Heart right ventricle (tissue), 16 donors: ENCODE measurements at regions not wholly inside any gene's neighbourhood (a gene's known extent, or its start where the extent isn't known, plus 50 kb on each side); places are given as distances from the start of the nearest gene placed in this dataset.

ENCODE experiments used
- ATAC-seq, 8 donors: fragments of 200-7000 bp; cut with Tn5 transposase; one replicate each; pipeline ENCODE4 v1.9.1; 2020; ENCODE audit warnings: mild to moderate bottlenecking in 8 of 8, moderate library complexity in 8 of 8, moderate number of reproducible peaks in 1 of 8
- DNase-seq, 2 donors: peaks; one replicate each; pipeline ENCODE4 v3.0.0-alpha.2; 2020
- H3K27ac ChIP-seq, 10 donors: fragments of 200-600 bp; sonication (generic) in 2 of 10; one replicate each; pipeline versions ENCODE4 v1.5.0 to v1.8.0; 2020 to 2022; ENCODE audit warnings: mild to moderate bottlenecking in 3 of 10
- H3K27me3 ChIP-seq, 7 donors: fragments of 200-600 bp; one replicate each; pipeline ENCODE4 v1.8.0; 2021 to 2022; ENCODE audit warnings: mild to moderate bottlenecking in 2 of 7
- H3K36me3 ChIP-seq, 9 donors: fragments of 200-600 bp; sonication (generic) in 1 of 9; one replicate each; pipeline versions ENCODE4 v1.5.0 to v1.8.0; 2020 to 2022; ENCODE audit warnings: mild to moderate bottlenecking in 2 of 9
- H3K4me1 ChIP-seq, 9 donors: fragments of 200-600 bp; sonication (generic) in 1 of 9; one replicate each; pipeline versions ENCODE4 v1.5.0 to v1.8.0; 2020 to 2022; ENCODE audit warnings: mild to moderate bottlenecking in 4 of 9
- H3K4me3 ChIP-seq, 10 donors: fragments of 200-600 bp; sonication (generic) in 2 of 10; one replicate each; pipeline versions ENCODE4 v1.5.0 to v1.8.0; 2020 to 2022; ENCODE audit warnings: mild to moderate bottlenecking in 7 of 10, moderate library complexity in 2 of 10
- H3K9me3 ChIP-seq, 11 donors: fragments of 200-600 bp in 10 of 11; sonication (generic) in 2 of 11; one replicate each; pipeline versions ENCODE4 v1.5.0 to v1.8.0; 2013 to 2022; ENCODE audit warnings: mild to moderate bottlenecking in 2 of 11, control low read depth in 1 of 11, moderate library complexity in 1 of 11
- WGBS, 2 donors: extraction: QIAGEN DNeasy Blood & Tissue Kit; methylation state at CpG; one replicate each; pipeline ENCODE4 v1.1.7; 2013; ENCODE audit warnings: inconsistent platforms in 1 of 2; 5-methylcytosine and 5-hydroxymethylcytosine counted together
- intact Hi-C, 10 donors: fragments of 100-400 bp; cut with DNase I; formaldehyde crosslinking; loops; one replicate each; pipeline versions ENCODE4 v1.11.1 to v1.14.2; 2022
- TF ChIP-seq, protein P1 (sequence below), 9 donors: fragments of 200-600 bp; sonication (generic) in 2 of 9; IDR thresholded peaks; one replicate each; pipeline versions ENCODE4 v1.5.0 to v1.8.0; 2021 to 2022; ENCODE audit warnings: antibody characterized with exemption in 9 of 9, mild to moderate bottlenecking in 5 of 9, moderate library complexity in 1 of 9
- donor health status: Arrhythmogenic right ventricular cardiomyopathy.
- donor health status: ischemic (EF 13 %, LVEDD 7.1; RV severe dilation, severe dysfunction).
- donor health status: healthy with polysubstance abuse.
- donor health status: DM: no; HTN: yes; CAD: no.
- donor health status: DM: no; HTN: no; CAD: no.
- donor health status: ischemic (EF 25% LVEDD 6.9; RV normal size, moderate dysfunction).
- donor health status: ischemic (EF 25% LVEDD 5.7; RV mildly dilated, moderate dysfunction).
- donor health status: healthy.
- donor health status: DM: yes; HTN: yes; CAD: no.
- donor health status: Ischemic cardiomyopathy.
- donor health status: ischemic (EF 35%, LVEDD 5.7; RV mildly dilated, moderate dysfunction).
- donor health status: nonischemic (EF 11% LVEDD 7.7; RV severe dilation, severe dysfunction).
- donor health status: DM: yes; HTN: yes; CAD: no.
- donor health status: PGD.
- donor health status: ischemic (EF 29% LVEDD 5.4; RV normal size, mild dysfunction).
- donor health status: nonischemic (EF 23%, LVEDD 6.1; RV moderate dilation, normal function).

DNA sequence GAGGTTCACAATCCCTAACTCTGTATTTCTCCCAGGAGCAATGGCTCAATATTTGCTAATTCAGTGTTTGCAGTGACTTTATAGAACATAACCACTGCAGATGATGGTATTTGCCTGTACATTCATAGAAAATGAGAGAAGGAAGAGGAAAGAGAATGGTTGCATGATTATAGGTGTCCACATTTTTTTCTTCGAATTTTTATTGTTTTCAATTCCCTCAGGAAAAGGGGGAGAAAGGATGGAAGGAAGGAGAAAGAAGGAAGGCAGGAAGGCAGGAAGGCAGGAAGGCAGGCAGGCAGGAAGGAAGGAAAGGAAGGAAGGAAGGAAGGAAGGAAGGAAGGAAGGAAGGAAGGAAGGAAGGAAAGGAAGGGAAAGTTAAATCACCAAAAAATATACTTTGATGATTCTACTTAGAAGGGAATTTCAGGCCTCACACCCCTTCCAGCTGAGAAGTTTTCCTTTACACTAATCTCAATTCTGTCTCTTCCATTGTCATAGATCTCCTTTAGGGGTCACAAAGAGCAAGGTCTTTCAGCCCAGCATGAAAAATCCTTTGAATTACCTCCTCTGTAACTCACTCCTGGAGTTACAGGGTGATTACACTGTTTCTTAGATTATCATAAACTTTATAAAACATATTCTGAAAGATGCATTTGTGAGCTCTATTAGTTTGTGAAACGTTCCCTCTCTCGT, 118.8 kb upstream of the INHBA start:
- H3K36me3 ChIP-seq: no peaks in the 10 kb centered on the region
- ATAC-seq (no peak), DNase-seq (no peak)
- no peak overlapping the region for H3K27ac ChIP-seq
- no peaks in the 10 kb centered on the region for H3K27me3 ChIP-seq
- peaks cover 0 to 16% (median 0%) of the 10 kb centered on the region in 11 donors for H3K9me3 ChIP-seq
- H3K4me3 ChIP-seq: no peak overlapping the region
- peaks cover 0 to 14% (median 0%) of the 10 kb centered on the region in 9 donors for H3K4me1 ChIP-seq
- intact Hi-C loops: no loop called here
- 63 to 67% methylated on average over 3 of the region's 3 CpGs for WGBS, 2 donors
- TF ChIP-seq, protein P1, sequence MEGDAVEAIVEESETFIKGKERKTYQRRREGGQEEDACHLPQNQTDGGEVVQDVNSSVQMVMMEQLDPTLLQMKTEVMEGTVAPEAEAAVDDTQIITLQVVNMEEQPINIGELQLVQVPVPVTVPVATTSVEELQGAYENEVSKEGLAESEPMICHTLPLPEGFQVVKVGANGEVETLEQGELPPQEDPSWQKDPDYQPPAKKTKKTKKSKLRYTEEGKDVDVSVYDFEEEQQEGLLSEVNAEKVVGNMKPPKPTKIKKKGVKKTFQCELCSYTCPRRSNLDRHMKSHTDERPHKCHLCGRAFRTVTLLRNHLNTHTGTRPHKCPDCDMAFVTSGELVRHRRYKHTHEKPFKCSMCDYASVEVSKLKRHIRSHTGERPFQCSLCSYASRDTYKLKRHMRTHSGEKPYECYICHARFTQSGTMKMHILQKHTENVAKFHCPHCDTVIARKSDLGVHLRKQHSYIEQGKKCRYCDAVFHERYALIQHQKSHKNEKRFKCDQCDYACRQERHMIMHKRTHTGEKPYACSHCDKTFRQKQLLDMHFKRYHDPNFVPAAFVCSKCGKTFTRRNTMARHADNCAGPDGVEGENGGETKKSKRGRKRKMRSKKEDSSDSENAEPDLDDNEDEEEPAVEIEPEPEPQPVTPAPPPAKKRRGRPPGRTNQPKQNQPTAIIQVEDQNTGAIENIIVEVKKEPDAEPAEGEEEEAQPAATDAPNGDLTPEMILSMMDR (IDR thresholded peaks at IDR 0.05): no peak

DNA sequence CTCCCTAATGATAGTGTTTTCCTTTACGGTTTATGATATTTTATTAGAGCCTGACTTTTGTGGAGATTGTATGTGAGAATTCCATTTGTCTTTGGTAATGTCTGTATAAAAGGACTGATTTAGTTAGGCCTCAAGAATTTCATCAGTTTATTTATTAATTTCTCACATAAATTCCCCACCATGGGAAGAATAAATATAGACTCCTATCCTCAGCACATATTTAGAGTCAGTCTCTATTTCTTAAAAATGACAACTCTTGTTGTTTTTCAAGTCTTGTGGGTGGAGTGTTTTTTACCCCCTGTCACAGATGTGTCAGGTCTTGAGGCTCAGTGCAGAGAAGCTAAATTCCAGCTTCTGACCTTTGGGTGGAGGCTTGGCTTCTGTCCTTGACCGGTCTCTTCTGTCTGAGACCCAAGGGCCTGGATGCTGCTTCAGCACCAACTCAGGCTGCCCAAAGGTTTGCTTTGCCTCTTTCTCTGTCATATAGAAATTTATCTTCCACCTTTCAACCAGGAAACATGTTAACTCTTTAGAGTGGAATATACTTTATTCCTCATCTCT, 117.3 kb upstream of the INHBA start:
- intact Hi-C loops: no loop called here
- ATAC-seq: no peak
- WGBS, 2 donors: 86 to 91% methylated on average over 2 of the region's 2 CpGs

DNA sequence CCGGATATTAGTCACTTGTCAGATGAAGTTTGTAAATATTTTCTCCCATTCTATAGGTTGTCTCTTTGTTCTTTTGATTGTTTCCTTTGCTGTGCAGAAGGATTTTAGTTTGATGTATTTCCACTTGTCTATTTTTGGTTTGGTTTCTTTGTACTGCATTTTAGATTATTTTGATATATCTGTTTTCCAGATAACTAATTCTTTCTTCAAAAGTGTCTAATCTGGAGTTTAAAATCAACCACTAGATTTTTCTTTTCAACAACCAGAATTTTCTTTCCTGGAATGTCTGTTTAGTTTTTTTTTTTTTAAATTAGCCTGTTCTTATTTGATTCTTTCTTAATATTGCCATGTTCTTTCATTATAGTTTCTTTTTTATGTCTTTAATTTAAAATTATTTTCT, 116.8 kb upstream of the INHBA start:
- DNase-seq: no peak
- Histone ChIP-seq H3K36me3 (no peaks in the 10 kb centered on the region), H3K9me3 (peaks cover 0 to 16% (median 0%) of the 10 kb centered on the region in 11 donors), H3K4me3 (no peak overlapping the region), H3K27me3 (no peaks in the 10 kb centered on the region), H3K27ac (no peak overlapping the region), H3K4me1 (peaks cover 0 to 14% (median 0%) of the 10 kb centered on the region in 9 donors)
- TF ChIP-seq, protein P1 (IDR thresholded peaks at IDR 0.05): no peak
- ATAC-seq: no peak
- intact Hi-C loops: no loop called here
- 90 to 94% methylated on average over 1 of the region's 1 CpG for WGBS, 2 donors

More for the DNA sequence above, 117.3 kb upstream of the INHBA start:
- DNase-seq: no peak
- H3K4me1 ChIP-seq: peaks cover 0 to 14% (median 0%) of the 10 kb centered on the region in 9 donors
- H3K27me3 ChIP-seq: no peaks in the 10 kb centered on the region
- H3K4me3 ChIP-seq: no peak overlapping the region
- H3K9me3 ChIP-seq: peaks cover 0 to 16% (median 0%) of the 10 kb centered on the region in 11 donors
- no peaks in the 10 kb centered on the region for H3K36me3 ChIP-seq
- TF ChIP-seq, protein P1 (IDR thresholded peaks at IDR 0.05): no peak
- no peak overlapping the region for H3K27ac ChIP-seq

DNA sequence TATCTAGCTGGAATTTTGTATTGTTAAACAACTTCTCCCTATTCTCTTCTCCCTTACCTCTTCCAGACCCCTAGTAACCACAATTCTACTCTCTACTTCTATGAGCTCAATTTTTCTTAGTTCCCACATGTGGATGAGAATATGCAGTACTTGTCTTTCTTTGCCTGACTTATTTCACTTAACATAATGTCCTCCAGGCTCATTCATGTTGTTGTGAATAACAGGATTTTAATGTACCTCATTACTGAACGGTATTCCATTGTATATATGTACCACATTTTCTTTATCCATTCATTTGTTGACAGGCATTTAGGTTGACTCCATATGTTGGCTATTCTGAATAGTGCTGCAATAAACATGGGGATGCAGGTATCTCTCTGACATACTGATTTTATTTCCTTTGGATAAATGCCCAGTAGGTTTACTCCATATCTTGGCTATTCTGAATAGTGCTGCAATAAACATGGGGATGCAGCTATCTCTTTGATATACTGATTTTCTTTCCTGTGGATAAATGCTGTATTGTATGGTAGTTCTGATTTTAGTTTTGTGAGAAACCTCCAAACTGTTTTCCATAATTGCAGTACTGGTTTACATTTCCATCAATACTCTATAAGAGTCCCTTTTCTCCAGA, 116.0 kb upstream of the INHBA start:
- 81 to 83% methylated on average over 1 of the region's 1 CpG for WGBS, 2 donors
- H3K9me3 ChIP-seq: peaks cover 0 to 16% (median 0%) of the 10 kb centered on the region in 11 donors
- no peak for DNase-seq
- no peaks in the 10 kb centered on the region for H3K27me3 ChIP-seq
- no peak overlapping the region for H3K4me3 ChIP-seq
- H3K27ac ChIP-seq: no peak overlapping the region
- H3K36me3 ChIP-seq: no peaks in the 10 kb centered on the region
- intact Hi-C loops: no loop called here
- ATAC-seq: no peak
- H3K4me1 ChIP-seq: peaks cover 0 to 14% (median 0%) of the 10 kb centered on the region in 9 donors
- TF ChIP-seq, protein P1 (IDR thresholded peaks at IDR 0.05): no peak
